ENCODE measurements at regions not wholly inside any gene's neighbourhood (a gene's known extent, or its start where the extent isn't known, plus 50 kb on each side); places are given as distances from the start of the nearest gene placed in this dataset.
A peak's percentile ranks its signal among the peaks of the same experiment; 100 is the strongest.

DNA sequence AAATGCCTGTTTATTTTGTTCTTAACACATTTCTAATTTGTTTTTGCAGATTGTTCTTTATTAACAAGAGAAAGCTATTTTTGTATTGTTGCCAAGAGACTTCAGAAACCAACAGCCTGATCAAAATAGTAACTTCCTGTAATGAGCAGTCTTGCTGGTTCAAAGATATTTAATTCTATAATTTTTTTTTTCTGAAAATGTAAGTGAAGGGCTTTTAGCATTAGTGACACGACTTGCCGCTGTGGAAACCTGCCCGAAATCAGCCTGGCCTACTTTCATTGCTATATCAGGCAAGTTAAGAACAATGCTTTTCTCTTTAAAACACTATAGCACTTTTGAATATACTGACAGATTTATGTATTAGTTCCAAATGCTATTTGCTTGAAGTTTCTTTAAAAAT lies 374.3 kb downstream of the EFNB2 start:
- DNase-seq: no peak

DNA sequence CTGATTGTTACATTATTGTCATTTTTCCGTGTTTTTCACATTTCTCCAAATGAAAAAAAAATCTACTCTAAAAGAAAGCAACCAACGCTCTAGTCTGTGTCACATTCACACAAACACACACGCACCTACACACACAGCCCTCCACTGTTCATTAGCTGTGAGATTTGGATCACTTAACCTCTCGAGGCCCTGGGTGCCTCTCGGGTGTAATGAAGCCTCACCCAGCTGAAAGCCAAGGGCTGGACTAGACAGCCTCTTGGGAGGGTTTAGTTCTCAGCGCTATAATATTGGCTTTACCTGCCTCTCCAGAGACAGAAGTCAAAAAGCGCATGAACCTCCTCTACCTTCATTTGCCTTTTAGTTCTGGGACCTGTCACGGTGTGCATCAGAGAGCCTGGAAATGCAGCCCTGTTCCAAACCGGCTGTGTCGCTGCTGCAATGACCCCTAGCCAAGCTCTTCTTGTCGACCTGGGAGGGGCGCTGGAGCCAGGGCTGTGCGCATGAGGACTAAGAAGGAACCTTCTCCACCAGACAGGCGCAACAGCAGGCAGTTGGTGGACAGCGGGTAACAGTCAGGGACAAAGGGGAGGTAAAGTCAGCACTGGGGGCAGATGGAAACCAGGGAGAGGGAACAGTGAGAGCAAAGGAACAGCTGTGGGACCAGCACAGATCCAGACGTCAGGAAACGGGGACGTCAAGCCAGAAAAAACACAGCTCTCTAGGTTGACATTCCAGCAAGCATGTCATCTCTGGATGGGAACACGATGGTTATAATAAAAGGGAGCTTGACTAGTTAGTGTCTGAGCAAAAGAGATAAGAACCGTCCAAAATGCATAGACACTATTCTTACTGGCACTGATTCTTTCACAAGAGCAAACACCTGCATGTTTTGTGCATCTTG lies 375.9 kb downstream of the EFNB2 start:
- DNase-seq: no peak

DNA sequence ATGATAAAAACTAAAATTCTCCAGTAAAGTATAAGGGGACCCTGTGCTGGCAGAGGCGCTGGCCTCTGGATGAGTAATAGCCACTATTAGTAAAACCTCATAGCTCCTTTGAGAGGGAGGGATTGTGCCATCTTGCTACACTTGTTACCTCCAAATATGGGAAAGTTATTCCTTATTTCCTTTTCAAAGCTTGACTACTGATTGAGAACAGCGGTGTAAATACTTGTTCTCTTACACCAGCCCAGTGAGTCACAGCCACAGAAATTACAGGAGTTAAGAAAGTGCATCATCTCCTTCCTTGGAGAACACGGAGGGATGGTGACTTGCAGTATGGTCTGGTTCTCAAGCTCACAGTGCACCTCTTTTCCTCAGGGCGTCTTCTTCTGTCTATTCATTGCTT lies 379.0 kb downstream of the EFNB2 start:
- DNase-seq: peak; percentile 99

DNA sequence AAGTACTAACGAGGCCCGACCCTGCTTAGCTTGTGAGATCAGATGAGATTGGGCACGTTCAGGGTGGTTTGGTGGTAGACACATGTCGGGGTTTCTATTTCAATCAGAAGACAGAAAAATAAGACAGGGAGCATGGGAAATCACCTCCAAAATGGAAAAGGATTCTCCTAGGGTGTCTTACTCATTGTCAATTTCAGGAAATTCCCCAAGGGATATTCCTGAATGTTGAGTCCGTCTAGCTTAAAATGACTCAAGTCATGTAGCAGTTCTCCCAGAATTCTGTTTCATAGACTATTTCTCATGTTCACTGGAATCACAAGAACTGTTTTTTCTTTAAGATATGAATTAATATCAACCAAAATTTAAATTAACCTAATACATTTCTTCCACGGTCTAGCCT lies 380.1 kb downstream of the EFNB2 start:
- peak; percentile 64 for DNase-seq

DNA sequence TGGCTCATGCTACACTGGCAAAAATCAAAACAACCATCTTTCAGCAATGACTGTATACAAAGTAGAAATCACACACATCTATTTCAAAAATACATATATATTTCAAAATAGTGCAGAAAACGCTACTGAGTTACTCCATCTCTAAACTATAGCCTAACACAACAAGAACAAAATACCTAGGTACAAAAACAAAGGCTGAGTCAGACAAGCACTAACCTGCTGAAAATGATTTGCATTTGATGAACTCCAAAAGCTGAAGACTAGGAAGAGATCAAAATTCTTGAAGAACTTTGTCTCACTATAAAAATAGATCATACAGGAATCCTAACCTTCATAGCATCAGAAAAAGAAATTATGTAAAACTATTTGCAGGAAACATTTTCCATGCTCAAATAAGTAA lies 381.6 kb downstream of the EFNB2 start:
- no peak for DNase-seq

DNA sequence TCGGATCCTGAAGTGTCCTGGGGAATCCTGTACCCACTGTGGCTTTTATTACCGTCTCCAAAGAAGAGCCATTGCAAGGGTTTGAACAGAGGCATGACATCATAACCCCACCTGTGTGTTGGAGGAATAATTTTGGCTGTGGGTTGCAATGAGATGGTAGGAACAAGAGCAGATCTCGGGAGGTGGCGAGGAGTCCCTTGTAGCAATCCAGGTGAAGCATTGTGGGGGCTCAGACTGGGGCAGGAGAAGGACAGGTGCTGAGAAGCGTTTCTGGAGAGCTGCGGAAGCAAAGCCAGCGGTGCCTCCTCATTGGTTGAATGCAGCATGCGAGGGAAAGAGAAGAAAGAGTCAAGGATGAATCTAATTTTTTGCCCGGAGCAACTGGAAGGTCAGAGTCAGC lies 382.4 kb downstream of the EFNB2 start:
- DNase-seq: no peak

DNA sequence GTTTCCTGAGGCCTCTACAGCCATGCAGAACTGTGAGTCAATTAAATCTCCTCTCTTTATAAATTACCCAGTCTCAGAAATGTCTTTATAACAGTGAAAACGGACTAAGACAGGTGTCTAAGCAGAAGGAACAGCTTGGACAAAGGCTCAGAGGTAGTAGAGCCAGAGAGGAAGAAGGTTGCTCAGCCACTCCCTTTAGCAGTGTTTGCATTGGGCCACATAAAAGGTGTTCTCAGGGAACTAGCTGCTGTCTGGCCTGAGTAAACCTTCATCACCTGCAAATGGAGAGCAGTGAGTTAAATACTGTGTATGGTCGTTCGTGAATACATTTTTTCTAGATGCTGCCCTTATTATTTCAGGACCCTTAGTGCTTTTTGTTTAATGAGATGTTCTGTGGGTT lies 383.4 kb downstream of the EFNB2 start:
- no peak for DNase-seq

DNA sequence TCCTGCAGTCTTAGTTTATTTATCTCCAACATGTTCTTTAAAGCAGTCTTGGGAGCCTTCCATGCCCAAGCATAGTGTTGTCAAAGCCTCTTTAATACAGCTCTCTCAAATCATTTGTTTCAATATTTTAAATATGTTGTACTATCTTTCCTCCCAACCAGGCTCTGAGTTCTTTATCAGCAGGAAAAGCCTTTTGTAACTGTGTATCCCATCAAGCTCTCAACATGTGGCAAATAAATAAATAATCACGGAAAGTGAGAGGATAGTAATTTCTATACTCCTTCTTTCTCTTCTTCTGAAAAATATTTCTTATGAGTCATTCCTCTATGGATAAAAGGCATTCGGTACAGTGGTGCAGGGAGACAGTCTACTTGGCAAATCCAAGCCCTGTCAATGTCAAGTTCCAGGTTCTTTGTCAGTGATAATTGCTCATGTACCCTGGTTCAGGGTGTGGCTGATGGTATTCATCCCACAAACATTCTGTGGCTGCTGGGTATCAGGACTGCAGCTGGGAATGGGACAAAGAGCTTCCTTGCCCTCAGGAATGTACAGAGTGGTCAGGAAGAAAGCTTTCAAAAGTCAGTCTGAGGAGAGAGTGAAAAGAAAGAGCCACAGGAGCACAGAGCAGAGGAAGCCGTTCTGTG lies 384.3 kb downstream of the EFNB2 start:
- peak; percentile 98 for DNase-seq

DNA sequence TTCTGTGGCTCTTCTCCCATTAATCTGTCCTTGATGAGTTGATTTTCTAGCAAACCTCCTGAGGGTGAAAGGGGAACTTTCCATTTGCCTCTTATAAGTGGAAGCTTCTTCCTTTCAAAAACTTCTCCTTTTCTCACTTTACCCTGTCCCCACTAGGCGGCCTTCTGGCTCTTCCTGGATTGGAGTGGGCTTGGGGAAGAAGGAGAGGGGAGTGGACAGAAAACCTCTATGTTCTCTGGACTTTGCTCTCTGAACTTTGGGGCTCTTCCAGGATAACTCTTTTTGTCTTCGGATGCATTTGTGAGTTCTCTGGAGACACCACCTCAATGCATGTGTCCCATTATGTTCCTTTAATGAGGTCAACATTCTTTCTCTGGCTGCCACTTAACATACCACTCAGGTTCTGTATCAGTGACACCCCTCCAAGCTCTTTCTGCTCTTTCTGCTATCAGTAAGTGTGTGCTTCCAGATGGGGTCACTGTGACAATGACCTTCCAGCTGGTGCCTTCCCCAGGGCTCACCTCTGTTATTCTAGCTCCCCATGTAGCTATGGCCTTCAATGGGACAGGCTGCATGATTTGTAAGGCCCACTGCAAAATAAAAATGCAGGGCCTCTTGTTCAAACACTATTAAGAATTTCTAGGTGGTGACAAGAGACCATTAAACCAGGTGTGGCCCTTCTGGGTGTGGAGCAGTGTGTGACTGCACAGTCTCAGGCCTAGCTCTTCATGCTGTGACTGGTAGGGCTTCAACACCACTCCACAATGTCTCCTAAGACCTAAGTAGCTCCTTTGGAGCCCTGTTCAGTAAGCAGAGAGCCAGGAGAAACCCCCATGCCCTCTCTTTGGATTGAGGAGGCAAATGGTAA lies 389.2 kb downstream of the EFNB2 start:
- no peak for DNase-seq

DNA sequence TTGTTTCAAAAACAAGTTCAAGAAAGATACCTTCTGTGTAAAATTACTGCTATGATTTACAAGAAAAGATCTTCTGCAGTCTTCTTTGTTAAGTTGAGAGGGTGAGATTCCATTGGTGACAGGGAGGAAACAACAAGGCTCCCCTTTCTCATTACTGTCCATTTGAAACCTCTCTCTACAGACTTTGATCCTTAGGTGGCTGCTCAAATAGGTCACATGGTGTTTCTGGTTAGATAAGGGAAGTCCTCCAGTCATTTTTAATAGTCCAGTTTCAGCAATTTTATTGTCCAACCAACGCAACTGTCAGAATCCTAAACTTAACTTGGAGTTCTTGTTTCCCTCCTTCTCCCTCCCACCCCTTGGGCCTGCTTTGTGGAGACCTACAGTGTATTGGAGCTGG lies 390.4 kb downstream of the EFNB2 start:
- no peak for DNase-seq

DNA sequence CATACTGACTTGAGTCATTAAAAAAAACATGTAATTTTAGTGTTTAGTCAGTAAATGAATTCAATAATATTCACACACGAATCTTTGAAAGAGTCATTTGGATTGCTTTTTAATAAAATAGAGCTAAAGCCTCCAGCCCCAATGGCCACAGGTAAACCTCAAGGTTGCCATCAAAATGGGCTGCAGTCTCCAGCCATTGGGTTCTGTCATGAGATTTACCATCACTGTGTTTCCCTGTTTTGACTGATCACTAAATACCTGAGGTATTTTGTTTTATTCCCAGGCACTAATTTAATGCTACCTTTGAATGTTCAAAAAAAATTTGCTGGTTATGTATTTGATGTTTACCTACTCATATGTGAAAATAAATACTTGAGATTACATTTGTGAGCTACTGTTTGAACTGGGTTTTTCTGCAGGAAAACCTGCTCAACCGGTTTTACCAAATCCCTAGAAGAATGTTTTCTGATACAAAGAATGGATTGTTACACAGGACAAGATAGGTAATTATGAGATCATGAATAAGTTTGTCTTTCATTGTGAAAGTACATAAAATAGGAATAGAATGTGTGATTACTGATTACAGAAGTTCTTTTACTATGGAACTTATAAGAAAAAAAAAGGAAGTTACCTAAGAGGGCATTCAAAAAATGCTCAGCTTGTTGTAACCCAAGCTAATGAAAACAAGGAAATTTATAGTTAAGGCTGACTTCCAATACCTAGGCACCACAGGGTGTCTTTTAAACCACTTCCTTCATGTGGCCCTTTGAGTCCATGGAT lies 391.3 kb downstream of the EFNB2 start:
- DNase-seq: no peak

DNA sequence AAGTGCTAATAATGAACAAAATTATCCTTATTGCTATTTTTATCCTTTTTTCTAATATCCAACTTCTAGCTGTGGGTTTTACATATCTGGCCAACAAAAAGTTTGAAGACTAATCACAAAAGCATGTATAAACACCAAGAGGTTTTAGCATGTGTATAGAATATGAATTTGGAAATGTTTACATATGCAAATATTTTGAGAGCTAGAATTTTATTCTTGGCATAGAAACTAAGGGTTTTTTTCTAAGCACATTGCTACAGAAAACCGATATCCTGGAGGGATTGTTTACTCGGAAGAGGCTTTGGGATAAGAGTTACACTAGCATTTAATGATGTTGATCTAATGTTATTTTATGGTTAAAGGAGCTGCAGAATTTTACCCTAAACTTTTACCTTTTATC lies 392.1 kb downstream of the EFNB2 start:
- peak; percentile 40 for DNase-seq

DNA sequence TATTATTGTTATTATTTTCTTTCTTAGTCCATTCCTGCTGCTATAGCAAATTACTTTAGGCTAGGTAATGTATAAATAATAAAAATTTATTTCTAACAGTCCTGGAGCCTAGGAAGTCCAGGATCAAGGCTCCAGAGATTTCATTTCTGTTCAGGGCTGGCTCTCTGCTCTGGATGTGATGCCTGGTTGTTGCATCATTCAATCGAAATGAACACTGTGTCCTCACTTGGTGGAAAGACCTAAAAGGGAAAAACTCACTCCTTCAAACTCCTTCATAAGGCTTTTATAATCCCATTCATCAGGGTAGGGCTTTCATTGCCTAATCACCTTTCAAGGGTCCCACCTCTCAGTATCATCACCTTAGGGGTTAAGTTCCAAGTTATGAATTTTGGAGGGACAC lies 395.0 kb downstream of the EFNB2 start:
- no peak for DNase-seq

DNA sequence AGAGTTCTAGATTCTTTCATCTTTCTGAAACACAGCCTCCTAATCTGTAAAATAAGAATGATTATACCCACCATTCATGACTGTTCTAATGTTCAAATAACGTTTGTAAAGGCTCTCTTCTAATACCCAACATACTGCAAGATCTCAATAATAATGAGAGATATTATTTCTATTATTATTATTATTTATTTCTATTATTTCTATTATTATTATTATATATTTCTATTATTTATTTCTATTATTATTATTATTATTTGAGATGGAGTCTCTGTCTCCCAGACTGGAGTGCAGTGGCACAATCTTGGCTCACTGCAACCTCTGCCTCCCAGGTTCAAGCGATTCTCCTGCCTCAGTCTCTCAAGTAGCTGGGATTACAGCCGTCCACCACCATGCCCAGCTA lies 395.5 kb downstream of the EFNB2 start:
- no peak for DNase-seq

DNA sequence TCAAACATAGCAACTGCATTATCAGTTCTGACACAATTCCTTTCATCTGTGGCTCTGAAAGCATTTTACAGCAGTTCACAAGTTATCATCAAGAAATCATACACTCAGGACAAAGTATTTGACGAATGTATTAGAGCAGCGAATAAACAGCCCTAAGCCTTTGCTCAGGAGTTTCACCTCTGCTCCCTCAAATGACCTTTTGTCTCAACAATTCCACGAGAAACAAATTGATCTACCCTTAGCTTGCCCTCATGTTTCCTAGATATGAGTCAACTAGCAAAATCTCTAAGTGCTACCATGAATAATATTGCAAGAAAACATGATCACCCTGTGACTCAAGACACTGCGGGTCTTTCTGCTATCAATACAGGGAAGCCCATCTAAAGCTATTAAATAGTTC lies 396.1 kb downstream of the EFNB2 start:
- no peak for DNase-seq

DNA sequence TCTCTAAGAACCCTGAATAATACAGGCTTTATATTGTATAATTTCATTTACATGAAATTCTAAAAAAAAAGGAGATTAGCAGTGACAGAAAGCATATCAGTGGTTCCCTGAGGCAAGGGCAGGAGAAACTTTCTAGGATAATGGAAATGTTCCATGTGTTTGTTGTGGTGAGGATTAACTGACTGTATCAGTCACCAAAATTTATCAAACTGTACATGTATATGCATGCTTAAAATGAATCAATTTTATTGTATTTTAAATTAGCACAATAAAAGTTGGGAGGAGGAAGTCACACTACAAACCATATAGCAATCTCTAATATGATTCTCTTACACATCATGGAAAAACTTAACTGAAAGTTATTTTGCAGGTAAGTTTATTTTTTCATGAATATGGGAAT lies 396.8 kb downstream of the EFNB2 start:
- no peak for DNase-seq

DNA sequence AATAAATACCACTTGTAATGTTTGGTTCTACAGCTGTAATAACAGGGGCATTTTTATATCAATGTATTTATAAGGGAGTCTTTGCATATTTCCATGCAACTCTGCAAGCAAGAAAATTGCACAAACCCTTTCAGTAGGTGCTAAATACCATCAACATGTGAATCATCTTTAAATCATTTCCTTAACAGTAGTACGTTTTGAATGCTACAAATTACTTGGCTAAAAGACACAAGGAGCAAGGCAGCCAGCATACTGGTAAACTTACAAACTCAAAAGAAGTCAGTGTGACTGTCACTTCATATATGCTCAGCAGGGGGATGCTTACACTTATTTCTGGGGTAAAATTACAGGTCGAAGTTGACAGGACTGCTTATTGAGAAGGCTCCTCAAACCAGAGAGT lies 402.4 kb downstream of the EFNB2 start:
- peak; percentile 91 for DNase-seq

DNA sequence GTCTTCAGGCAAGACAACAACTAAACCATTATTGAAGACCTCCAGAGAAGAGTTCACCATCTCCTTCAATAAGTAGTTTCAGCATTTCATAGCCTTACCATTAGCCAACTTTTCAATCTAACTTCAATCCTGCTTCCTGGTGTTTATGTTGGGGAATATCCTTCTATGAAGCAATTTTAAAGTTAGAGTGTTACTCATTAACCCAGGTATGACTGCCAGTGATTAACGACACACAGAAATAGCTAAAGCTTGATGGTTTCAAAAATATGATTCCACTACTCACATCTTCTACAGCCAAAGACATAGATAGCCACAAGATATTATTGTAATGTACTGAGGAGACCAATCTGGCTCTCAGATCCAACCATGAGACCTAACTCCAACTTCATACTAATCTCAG lies 403.2 kb downstream of the EFNB2 start:
- DNase-seq: peak; percentile 51

DNA sequence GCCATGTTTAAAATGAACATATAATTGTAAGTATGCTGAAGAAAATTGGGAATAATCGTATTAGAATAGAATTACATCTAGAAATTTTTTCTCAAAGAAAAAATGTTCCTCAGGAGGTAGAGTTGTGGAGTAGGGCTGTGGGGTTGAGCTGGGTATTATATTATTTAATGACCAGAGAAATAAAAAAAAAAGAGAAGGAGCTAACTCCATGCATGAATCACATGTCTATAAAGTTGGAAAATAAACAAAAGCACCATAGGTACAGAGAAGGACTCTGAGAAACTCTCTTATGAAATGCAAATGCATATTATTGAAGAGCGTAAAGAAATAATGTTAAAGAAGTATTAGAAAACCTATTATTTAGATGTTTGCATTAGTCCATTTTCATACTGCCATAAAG lies 405.5 kb downstream of the EFNB2 start:
- no peak for DNase-seq

DNA sequence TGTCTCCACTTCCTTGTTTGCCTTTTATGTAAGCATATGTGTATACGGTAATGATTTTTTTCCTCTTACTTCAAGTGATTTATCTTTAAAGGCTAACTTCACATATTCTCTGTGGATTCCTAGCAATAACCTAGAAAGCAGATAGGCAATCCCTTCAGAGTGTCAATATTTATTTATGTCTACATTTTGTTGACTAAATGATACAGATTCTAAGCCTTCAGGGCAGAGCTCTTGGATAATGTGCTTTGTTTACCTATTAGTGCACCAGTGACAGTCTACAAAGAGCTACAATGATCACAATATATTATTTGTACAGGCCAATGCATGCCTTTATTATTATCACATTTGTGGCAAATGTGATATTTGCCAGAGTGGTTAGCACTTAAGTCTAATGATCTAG lies 406.2 kb downstream of the EFNB2 start:
- no peak for DNase-seq

DNA sequence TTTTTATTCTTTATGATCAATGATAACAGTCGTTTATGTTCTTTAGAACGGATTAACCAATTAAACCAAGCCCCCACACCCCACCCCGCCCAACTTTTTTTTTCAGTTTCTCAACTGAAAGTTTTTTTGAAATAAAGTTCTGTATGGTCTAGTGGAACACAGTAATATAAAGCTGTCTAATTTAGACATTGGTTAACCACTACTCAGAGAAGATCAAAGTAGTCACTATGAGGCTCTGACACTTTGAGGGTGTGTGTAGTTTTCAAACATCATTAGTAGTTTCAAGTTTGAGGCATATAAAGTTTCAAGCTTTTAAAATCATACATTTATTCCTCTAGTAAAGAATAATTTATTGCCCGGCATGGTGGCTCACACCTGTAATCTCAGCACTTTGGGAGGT lies 413.2 kb downstream of the EFNB2 start:
- DNase-seq: no peak

DNA sequence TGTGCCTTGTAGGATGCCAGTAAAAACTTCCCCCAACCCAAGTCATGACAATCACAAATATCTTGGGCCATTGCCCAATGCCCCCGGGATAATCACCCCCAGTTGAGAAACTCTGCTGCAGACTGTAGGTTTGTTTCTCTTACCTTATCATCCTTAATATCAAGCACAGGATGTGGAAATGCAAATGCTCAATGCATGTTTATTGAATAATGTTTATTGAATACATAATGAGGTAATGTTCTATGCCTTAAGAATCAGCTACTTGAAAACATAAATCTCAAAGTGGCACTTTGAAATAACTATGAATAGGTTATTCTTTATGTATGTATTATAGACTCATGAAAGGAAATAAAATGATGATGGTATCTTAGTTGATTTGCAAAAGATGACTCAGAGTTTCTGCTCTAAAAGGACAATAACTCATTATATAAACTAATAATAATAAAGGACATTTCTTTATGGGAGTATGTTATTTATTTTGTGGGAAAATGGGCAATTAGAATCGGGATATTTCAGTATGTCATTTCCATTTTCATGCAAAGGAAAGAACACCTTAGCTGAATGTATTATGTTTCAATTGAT lies 414.2 kb downstream of the EFNB2 start:
- no peak for DNase-seq
